MM.1S (cell line): ENCODE measurements at regions not wholly inside any gene's neighbourhood (a gene's known extent, or its start where the extent isn't known, plus 50 kb on each side); places are given as distances from the start of the nearest gene placed in this dataset.
A peak's percentile ranks its signal among the peaks of the same experiment; 100 is the strongest.

Source experiments
- DNase-seq: peaks from one replicate; pipeline ENCODE4 v3.0.0-alpha.2; 2015
- H2AFZ ChIP-seq: fragments of 300-600 bp; sonication (generic); 2 replicates; pipeline ENCODE4 v1.6.0; 2016; ENCODE audit warnings: antibody characterized with exemption, low read length
- H3F3A ChIP-seq: fragments of 300-600 bp; sonication (generic); 2 replicates; pipeline ENCODE4 v1.6.1; 2016; ENCODE audit warnings: mild to moderate bottlenecking, antibody characterized with exemption, low read length, moderate library complexity, mixed read lengths; ENCODE audit not compliant: insufficient read depth
- H3K27ac ChIP-seq: fragments of 300-600 bp; sonication (generic); 2 replicates; pipeline ENCODE4 v1.5.1; 2016; ENCODE audit warnings: mild to moderate bottlenecking, low read length
- H3K27me3 ChIP-seq: fragments of 300-600 bp; sonication (generic); replicated peaks from 2 replicates; pipeline ENCODE4 v1.6.0; 2016; ENCODE audit warnings: low read length; ENCODE audit not compliant: insufficient read depth
- H3K36me3 ChIP-seq: fragments of 300-600 bp; sonication (generic); replicated peaks from 2 replicates; pipeline ENCODE4 v1.6.1; 2016; ENCODE audit warnings: mild to moderate bottlenecking, low read length, mixed read lengths; ENCODE audit not compliant: insufficient read depth
- H3K4me1 ChIP-seq: fragments of 300-600 bp; sonication (generic); 2 replicates; pipeline ENCODE4 v1.6.1; 2016; ENCODE audit warnings: low read length, mixed read lengths
- H3K4me2 ChIP-seq: fragments of 300-600 bp; sonication (generic); 2 replicates; pipeline ENCODE4 v1.6.0; 2016; ENCODE audit warnings: low read depth, low read length
- H3K4me3 ChIP-seq: fragments of 300-600 bp; sonication (generic); 2 replicates; pipeline ENCODE4 v1.5.1; 2016; ENCODE audit warnings: low read length, mixed read lengths
- H3K79me2 ChIP-seq: fragments of 300-600 bp; sonication (generic); 2 replicates; pipeline ENCODE4 v1.6.1; 2016; ENCODE audit warnings: mixed run types, low read length, mixed read lengths
- H3K9ac ChIP-seq: fragments of 300-600 bp; sonication (generic); 2 replicates; pipeline ENCODE4 v1.6.1; 2016; ENCODE audit warnings: low read length, mixed read lengths
- H3K9me2 ChIP-seq: fragments of 300-600 bp; sonication (generic); replicated peaks from 2 replicates; pipeline ENCODE4 v1.6.1; 2016; ENCODE audit warnings: mild to moderate bottlenecking, low read length, mixed read lengths; ENCODE audit not compliant: insufficient read depth
- H3K9me3 ChIP-seq: fragments of 300-600 bp; sonication (generic); replicated peaks from 2 replicates; pipeline ENCODE4 v1.6.1; 2016; ENCODE audit warnings: mild to moderate bottlenecking, low read length, mixed read lengths; ENCODE audit not compliant: insufficient read depth
- H4K20me1 ChIP-seq: fragments of 300-600 bp; sonication (generic); 2 replicates; pipeline ENCODE4 v1.6.1; 2016; ENCODE audit warnings: mild to moderate bottlenecking, low read length, moderate library complexity, mixed read lengths; ENCODE audit not compliant: insufficient read depth
- CTCF ChIP-seq: fragments of 300-600 bp; sonication (generic); IDR thresholded peaks from 2 replicates; pipeline ENCODE4 v1.5.1; 2016; ENCODE audit warnings: antibody characterized with exemption, low read length, mixed read lengths
- EZH2 ChIP-seq: fragments of 300-600 bp; sonication (generic); optimal IDR thresholded peaks from 2 replicates; pipeline ENCODE3; 2017; ENCODE audit warnings: low read depth, mild to moderate bottlenecking, antibody characterized with exemption, low read length, mixed read lengths
- EZH2phosphoT487 ChIP-seq: fragments of 300-600 bp; sonication (generic); IDR thresholded peaks from 2 replicates; pipeline ENCODE4 v1.6.1; 2018; ENCODE audit warnings: antibody characterized with exemption, low read length

DNA sequence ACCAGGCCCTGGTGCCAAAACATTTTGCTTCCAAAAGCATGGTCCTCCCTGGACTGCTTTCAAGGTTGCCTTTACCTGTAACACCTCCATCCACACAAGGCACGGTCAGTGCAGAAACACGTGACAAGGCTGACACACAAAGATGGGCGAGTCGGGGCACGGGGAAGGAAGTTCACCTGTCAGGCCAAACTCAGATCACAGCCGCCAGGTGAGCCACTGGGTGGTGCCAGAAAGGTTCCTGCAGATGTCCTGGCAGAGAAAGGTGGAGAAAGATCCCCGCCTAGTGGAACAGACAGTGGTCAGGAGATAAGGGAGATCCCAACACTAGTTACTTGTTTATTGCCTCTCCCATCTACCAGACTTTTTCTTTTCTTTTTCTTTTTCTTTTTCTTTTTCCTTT, 155.3 kb downstream of the AIPL1 start:
- Histone ChIP-seq H3F3A (no peaks in the 10 kb centered on the region), H2AFZ (no peak overlapping the region), H3K9me2 (no peaks in the 10 kb centered on the region), H3K27ac (no peak overlapping the region), H3K36me3 (no peaks in the 10 kb centered on the region), H3K9ac (no peak overlapping the region), H3K9me3 (no peaks in the 10 kb centered on the region), H3K4me1 (0 out of 2 replicates have a peak, but pooled peaks cover 4% of the 10 kb centered on the region), H4K20me1 (no peaks in the 10 kb centered on the region), H3K4me3 (no peak overlapping the region), H3K79me2 (no peaks in the 10 kb centered on the region), H3K4me2 (no peak overlapping the region), H3K27me3 (no peaks in the 10 kb centered on the region)
- TF ChIP-seq EZH2phosphoT487 = no peak
- peak; percentile 83 for TF ChIP-seq CTCF
- no peak for TF ChIP-seq EZH2
- DNase-seq = peak; percentile 86

GRCh38 chr17:6278376-6278775, 156.5 kb downstream of the AIPL1 start:
- H4K20me1 ChIP-seq = no peaks in the 10 kb centered on the region
- no peaks in the 10 kb centered on the region for H3K36me3 ChIP-seq
- H3K27me3 ChIP-seq = no peaks in the 10 kb centered on the region
- DNase-seq = no peak
- no peak overlapping the region for H3K27ac ChIP-seq
- H3K4me1 ChIP-seq = 0 out of 2 replicates have a peak, but pooled peaks cover 4% of the 10 kb centered on the region
- H3K9me2 ChIP-seq = no peaks in the 10 kb centered on the region
- H3K4me3 ChIP-seq = no peak overlapping the region
- no peak overlapping the region for H3K4me2 ChIP-seq
- no peak overlapping the region for H3K9ac ChIP-seq
- no peaks in the 10 kb centered on the region for H3F3A ChIP-seq
- no peaks in the 10 kb centered on the region for H3K9me3 ChIP-seq
- H3K79me2 ChIP-seq = no peaks in the 10 kb centered on the region
- TF ChIP-seq CTCF (no peak), EZH2 (no peak), EZH2phosphoT487 (no peak)
- no peak overlapping the region for H2AFZ ChIP-seq

DNA sequence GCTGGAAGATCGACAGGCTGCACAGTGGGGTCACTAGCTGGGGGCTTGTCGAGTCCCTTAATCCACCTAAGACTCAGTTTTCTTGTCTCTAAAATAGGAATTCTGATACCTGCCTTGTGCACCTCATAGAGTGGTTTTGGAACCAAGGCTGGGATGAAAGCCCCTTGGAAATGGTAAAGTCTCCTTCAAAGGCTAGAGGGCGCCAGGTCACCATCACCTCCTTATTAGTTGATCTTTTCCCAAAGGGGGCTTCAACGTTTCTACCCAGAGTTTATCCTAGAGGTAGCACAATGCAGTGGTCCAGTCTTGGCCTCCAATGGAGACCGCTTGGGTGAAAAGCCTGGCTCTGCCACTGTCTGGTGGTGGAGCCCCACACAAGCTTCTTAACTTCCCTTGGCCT, 158.2 kb downstream of the AIPL1 start:
- no peak overlapping the region for H3K4me3 ChIP-seq
- no peaks in the 10 kb centered on the region for H3K9me3 ChIP-seq

More for the DNA sequence above, 158.2 kb downstream of the AIPL1 start:
- no peak overlapping the region for H3K4me2 ChIP-seq
- no peaks in the 10 kb centered on the region for H3K9me2 ChIP-seq
- TF ChIP-seq EZH2phosphoT487 (no peak), CTCF (no peak), EZH2 (no peak)
- DNase-seq = no peak
- H3K79me2 ChIP-seq = no peaks in the 10 kb centered on the region
- no peaks in the 10 kb centered on the region for H4K20me1 ChIP-seq
- H3K36me3 ChIP-seq = no peaks in the 10 kb centered on the region
- no peak overlapping the region for H3K27ac ChIP-seq
- H3K9ac ChIP-seq = no peak overlapping the region
- 0 out of 2 replicates have a peak, but pooled peaks cover 4% of the 10 kb centered on the region for H3K4me1 ChIP-seq
- H3K27me3 ChIP-seq = no peaks in the 10 kb centered on the region
- H2AFZ ChIP-seq = no peak overlapping the region
- no peaks in the 10 kb centered on the region for H3F3A ChIP-seq
